HUDEP-2 (cell line): ENCODE measurements at regions not wholly inside any gene's neighbourhood (a gene's known extent, or its start where the extent isn't known, plus 50 kb on each side); places are given as distances from the start of the nearest gene placed in this dataset.
"Not testable (repeated sequence)": the region's sequence is repeated elsewhere in the genome, so short reads cannot be mapped to it uniquely, and the experiment has no call there.

Experiments used
- DNase-seq, 76 experiments: peaks; one replicate each; lab custom pipeline; 2025; ENCODE audit not compliant: unreplicated experiment in 76 of 76; lab: John Stamatoyannopoulos, UW

DNA sequence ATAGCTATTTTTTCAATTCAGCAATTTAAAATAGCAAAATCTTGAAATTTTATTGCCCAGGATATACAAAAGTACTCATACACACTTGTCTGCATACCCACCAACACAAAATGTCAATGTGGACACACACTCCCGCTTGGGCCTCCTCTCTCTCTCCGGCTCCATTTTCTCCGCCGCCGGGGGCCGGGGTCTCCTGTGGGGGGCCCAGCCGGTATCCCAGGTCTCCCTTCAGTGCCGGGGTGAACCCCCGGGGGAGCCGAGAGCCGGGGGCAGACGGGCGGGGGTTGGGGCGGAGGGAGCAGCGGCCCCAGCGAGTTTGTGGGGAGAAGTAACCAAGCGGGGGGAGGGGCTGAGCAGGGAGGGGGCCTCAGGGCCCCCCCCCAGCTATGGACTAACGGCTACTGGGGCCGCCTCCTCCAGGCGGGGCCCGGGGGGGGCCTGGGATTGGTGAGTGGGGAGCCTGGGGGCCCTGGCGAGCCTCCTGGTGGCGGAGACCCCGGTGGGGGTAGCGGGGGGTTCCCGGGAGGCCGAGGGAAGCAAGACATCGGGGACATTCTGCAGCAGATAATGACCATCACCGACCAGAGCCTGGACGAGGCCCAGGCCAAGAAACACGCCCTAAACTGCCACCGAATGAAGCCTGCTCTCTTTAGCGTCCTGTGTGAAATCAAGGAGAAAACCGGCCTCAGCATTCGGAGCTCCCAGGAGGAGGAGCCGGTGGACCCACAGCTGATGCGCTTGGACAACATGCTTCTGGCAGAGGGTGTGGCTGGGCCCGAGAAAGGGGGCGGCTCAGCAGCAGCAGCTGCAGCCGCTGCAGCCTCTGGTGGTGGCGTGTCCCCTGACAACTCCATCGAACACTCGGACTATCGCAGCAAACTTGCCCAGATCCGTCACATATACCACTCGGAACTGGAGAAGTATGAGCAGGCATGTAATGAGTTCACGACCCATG lies 56.6 kb downstream of the CHST2 start:
- DNase-seq = not testable (repeated sequence)

DNA sequence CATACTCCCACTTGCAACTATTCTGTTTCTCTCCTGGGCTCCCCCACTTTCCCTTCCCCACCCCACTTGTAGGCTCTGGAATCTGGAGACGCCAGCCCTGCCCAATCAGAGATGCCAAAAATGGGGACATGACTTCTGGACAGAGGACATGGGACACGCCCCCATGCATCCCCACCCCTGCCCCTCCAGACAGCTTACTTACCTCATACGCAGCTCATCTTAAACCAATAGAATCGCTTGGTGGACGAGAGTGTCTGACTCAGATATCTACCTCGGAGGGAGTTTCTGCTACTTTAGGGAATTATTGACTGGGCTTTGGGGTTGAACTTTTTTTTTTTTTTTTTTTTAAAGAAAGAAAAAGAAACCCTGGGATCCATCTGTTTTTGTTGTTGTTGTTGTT lies 58.4 kb downstream of the CHST2 start:
- DNase-seq = peak in 11 of 76 experiments; percentile 7 to 67 (median 45)

DNA sequence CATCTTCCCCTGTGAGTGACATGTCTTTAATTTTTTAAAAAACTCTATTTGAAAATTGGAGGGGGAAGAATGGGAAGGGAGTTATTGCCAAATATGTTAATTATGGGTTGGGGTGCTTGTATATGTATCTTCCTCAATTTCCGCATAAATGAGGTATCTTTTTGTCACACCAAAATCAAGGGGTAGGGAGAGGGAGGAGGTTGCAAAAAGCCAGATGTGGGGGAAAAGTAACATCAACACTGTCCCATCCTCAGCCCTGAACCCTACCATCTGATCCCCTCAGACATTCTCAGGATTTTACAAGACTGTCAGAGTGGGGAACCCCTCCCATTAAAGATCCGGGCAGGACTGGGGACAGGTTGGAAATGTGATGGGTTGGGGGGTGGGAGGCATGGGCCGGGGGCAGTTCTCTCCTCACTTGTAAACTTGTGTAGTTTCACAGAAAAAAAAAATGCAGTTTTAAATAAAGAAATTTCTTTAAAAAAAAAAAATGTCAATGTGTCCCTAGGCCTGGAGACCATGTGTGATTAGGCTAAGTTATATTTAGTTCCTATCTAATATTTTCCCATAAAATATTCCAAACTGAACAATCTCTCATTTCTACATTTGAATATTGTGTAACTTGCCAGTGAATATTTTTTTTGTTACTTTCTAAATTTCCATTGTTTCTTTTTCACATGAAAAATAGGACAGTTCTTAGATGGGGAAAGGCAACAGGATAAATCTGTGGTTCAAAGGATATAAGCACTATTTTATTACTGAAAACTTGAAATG lies 59.4 kb downstream of the CHST2 start:
- not testable (repeated sequence) for DNase-seq

DNA sequence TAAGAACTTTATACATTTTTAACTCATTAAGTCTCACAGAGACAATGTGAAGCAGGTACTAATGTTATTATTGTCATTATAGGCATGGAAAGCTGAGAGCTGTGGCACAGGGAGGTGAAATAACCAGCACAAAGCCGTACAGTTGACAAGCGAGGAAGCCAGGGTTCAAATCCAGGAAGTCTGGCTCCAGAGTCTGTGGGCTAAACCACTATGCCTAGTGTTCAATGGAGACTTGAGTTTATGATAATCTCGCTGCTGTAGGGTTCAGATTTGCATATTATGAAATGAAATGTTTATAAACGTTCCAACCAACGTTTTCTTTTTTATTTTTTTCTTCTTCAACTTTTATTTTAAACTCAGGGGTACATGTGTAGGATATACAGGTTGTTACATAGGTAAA lies 60.0 kb downstream of the CHST2 start:
- no peak for DNase-seq

DNA sequence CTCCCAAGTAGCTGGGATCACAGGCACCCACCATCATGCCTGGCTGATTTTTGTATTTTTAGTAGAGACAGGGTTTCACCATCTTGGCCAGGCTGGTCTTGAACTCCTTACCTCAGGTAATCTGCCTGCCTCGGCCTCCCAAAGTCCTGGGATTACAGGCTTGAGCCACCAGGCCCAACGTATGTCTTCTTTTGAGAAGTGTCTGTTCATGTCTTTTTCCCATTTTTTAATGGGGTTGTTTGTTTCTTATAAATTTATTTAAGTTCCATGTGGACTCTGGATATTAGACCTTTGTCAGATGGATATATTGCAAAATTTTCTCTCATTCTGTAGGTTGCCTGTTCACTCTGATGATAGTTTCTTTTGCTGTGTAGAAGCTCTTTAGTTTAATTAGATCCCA lies 61.3 kb downstream of the CHST2 start:
- not testable (repeated sequence) for DNase-seq

DNA sequence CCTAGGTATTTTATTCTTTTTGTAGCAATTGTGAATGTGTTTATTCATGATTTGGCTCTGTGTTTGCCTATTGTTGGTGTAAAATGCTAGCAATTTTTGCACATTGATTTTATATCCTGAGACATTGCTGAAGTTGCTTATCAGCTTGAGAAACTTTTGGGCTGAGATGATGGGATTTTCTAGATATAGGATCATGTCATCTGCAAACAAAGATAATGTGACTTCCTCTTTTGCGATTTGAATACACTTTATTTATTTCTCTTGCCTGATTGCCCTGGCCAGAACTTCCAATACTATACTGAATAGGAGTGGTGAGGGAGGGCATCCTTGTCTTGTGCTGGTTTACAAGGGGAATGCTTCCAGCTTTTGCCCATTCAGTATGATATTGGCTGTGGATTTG lies 62.4 kb downstream of the CHST2 start:
- peak in 31 of 76 experiments; percentile 13 to 73 (median 29) for DNase-seq

DNA sequence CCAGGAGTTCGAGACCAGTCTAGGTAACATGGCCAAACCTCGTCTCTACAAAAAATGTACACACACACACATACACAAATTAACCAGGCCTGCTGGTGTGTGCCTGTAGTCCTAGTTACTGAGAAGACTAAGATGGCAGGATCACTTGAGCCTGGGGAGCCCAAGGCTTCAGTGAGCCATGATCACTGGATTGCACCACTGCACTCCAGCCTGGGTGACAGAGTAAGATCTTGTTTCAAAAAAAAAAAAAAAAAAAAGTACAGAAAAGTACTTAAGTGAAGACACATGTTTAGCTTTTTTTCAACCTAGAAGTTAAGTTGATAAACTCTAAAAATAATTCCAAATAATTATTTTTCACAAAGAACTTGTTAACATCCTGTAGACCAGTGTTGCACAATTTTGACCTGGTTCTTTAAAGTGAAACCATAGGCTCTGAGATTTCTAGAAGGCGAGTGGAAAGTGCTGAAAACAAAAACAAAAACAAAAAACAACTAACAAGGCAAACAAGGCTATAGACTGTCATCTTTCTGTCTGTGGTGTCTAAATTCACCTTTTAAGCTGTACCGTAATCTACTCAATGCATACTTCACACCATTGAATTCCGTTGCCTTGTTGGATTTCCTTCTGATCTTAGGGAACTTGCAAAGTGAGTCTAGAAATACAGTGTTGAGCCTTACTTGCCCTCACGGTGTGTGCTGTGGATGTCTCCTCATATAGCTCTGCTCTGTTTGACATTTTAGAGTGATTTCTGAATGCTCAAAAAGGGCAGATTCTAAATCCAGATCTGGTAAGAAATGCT lies 63.5 kb downstream of the CHST2 start:
- peak in 5 of 76 experiments; percentile 8 to 28 (median 12) for DNase-seq

DNA sequence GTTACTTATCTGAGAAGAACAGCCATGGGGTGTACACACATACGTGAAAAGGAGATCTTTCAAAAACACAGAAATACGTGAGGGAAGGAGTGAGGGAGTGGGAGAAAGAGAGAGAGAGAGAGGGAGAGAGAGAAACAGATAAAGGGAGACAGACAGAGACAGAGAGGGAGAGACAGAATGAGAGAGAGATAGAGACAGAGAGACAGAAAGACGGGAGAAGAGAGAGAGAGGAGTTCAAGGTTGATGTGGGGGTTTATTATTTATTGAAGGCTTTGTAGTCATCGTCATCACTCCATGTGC lies 64.0 kb downstream of the CHST2 start:
- peak in 15 of 76 experiments; percentile 3 to 73 (median 29) for DNase-seq

DNA sequence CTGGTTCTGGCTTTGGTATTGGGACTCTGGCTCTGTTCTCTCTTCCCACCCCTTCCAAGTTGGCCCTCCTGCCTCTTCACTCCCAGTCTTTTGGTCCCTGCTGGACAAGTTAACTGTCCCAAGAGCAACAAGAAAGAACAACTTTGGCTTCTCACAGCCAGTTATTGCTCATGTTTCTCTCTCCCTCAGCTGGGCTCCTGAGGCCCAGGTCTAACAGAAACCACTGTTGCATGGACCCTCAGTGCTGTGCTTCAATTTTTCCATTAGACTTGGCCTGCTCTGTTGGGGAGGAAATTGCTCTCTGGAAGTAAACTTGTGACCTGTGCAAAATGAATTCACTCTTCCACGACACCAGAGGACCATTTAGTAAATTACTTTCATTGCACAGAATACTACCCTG lies 64.5 kb downstream of the CHST2 start:
- no peak for DNase-seq

DNA sequence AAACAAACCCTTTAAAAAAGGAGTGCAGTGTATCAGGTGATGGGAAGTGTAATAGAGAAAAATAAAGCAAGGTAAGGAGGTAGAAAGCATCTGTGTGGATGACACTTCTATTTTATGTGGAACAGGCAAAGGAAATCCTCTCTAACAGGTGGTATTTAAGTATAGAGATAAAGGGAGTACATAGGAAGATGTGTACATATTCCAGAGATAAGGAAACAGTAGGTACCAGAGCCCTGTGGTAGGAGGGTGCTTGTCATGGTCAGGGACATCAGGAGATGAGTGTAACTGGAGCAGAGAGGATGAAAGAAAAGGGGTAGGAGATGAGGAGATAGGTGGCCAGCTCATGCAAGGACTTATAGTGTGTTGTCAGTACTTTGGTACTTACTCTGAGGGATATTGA lies 65.8 kb downstream of the CHST2 start:
- no peak for DNase-seq

DNA sequence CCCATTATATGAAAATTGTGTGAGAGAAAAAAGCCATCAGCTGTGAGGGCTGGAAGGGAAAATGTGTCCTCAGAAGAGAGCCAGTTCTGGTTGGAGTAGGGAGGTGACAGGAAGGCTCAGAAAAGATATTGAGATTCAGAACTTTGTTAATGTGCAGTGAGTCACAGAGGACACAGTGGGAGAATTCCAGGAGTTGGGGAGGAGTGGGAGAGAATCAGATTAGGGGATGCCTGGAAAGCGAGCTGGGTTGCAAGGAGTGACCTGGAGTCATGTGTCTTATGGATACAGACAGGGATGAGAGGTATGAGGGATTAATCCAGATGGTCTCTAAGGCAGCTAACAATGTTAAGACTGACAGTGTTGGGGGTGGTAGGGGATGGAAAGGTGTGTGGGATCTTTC lies 67.5 kb downstream of the CHST2 start:
- DNase-seq = no peak

DNA sequence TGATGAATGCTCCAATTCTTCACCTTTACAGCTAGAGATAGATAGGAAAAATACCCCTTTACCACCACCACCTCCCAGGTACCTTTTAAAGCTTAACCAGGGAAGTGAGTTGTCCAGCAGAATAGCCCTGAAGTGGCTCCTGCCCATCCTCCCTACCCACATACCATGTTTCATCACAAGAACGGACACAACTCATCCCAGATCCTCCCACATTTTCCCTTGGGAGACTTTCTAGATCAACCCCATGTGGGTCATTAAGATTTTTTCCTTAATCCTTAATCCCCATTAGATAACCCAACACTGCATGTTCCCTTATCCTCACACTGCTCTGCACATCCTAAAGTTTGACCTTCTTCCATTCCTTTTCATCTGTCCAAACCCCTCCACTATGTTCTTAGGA lies 69.3 kb downstream of the CHST2 start:
- no peak for DNase-seq

DNA sequence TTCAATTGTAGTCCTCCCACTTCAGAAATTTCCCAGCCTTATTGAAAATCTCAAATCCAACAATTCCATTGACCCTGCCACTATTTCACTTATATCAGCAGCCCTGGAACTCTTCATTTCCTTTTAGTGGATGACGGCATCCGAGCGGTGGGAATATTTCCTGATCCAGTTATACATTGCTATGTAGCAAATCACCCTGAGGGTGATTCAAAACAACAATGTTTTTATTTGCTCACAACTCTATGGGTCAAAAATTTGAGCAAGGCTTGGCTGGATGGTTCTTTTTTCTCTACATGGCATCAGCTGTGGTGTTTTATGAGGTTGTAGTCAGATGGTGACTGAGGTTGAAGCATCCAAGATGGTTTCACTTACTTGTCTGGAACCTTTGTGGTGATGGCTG lies 70.5 kb downstream of the CHST2 start:
- DNase-seq = no peak

DNA sequence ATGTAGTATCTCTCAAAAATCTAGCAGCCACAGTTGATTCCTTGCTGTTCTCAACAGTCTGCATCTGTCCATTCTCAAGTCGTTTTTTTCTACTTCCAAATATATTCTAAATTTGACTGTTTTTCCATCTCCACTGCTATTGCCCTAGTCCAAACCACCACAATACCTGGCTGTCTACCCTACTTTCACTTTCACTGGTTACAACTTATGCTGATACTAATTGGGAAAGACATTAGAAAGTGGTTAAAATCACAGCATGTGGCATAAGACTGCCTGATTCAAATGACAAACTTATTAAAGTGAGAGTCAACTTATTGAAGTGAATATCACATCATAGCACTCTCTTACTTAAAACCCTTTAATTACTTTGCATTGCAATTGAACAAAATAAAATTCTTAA lies 72.6 kb downstream of the CHST2 start:
- DNase-seq = no peak

DNA sequence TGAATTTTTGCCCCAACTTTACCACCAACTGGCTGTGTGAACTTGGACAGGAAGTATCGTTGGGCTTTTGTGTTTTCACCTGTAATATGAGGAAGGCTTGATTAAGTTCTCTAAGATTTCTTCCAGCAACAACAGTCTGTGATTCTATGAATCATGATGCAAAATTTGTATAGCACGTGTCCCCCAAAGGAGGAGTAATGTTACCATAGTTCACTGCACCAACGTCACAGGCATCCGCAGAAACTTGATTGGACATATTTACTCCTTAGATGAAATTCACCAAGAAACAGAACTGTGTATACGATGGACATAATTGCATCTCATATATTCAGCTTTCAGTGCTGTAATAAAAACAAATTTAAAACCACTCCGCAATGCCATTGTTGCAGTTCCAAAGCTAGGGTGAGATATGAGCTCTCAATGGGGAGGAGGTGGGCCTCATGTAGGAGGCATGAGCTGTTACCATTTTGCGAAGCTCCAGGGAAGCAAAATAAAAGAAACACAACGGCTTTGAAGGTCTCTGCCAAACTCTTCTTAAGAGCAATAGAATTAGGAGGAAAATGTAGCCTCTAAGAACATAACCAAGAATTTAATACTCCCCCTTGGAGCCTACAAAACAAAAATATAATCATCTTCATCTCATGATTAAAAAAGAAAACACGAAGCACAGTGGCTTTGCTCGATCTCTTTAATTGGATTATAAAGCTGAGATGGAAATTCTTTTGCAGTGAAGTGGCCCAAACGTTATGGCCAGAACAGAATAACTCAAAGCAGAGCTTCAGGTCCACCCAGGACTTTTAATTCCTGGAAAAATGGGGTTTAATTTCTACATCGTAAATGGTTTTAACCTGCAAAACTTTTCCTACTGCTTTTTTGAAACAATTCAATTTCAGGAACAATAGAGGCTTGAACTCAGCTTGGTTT lies 80.7 kb downstream of the CHST2 start:
- no peak for DNase-seq

DNA sequence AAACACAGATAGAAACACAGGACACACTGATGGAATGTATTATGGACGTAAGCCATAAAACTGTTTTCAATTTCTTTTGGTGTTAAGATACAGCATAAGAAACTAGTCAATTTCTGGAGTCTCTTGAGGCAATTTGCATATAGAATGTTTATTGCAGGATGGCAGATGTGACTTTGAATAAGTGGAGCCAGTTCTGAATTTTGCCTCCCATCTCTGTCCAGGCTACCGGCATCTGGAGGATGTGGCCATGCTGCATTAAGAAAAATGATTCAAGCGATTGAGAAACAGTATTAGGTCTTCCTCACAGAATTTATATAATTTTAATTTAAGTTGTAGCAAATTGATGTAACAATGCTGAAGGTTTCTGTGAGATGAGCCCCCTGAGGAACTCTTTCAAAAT lies 81.5 kb downstream of the CHST2 start:
- no peak for DNase-seq

DNA sequence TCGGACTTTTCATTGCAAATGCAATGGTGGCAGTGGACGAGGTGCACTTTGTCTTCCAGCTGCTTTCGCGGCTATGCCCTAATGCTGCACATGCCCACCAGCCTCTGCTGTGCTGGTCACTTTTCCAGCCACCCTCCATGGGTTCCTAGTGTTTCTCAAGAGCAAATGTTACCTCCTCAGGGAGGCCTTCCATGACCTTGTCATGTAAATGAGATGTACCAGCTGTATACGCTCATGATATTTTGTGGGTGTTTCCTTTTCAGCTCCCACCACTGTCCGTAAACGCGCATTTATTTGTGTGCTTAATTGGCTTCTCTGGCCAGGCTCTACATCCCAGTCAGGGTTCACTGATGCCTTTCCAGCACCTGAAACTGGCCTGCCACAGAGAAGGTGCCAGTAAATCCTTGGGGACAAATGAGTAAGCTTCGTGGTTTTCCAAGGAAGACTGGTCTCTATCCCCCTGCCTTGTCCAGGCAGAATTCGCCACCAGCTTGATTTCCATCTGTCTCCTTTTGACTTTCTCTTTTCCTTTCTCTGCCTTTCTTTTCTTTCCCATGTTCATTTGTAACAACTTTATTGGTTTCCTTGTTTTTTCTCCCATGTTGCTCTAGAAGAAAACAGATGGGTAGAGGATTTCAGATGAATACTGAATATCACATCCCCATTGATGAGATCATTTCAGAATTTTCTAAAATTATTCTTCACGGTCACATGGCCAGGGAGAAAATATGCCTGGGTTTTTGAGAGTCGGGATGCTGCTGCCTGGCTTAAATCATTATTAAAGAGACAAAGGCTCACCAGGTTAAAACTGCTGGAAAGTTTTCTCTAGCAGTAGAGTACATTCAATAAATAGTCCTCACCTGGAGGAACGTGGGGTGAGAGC lies 82.5 kb downstream of the CHST2 start:
- no peak for DNase-seq

DNA sequence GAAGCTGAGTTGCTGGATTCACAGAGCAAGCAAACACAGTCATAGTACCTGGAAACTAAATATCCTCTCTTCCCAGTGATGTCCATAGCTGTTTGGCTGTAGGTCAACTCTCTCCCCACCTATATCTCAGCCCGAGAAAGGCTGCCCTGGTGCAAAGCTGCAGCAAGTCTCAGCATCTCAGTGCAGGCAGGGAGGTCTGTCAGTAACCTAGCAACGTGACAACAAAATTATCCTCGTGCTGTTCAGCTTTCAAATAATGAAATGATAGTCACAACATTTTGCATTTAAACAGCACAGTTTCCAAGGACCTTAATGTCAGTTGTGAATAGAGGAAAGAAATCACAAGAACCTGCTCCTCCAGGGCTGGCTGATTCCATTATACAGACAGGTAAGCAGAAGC lies 83.6 kb downstream of the CHST2 start:
- DNase-seq = no peak

DNA sequence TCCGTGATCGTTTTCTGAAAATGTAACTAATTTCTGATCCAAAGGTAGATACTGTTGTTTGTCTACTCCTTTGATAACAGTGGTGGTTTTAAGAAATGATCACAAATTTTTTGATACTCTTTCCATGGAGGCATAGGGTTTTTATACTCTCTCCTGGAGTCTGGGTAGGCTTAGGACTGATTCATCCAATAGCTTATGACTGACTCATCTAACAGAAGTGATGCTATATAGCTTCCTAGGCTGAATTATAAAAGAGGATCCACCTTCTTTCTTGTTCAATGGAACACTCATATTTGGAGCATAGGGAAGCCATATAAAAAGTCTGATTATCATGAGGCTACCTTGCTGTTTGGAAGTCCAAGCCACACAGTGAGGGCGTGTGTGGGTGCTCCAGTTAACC lies 84.3 kb downstream of the CHST2 start:
- no peak for DNase-seq
